ENCODE measurements at regions not wholly inside any gene's neighbourhood (a gene's known extent, or its start where the extent isn't known, plus 50 kb on each side); places are given as distances from the start of the nearest gene placed in this dataset.

DNA sequence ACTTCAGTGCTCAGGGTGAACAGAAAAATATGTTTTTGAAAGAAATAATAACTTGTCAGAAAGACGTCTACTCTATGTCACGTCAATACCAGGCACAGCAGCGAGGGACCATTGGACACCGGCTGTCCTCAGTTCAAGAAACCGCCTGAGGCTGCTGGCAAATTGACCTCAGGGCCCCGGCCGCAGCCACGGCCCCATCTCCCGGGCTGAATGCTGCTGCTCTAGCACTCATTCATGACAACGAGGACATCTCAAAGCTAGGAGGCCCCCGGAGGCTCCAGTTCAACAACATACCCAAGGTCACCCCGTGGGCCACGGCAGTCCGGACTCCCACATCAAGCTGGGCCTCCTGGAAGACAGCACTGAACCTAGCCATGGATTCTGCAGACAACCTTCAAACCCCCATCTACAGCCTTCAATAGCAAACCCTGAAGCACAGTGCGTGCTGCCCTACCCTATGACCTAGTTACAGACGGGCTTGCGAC, 204.0 kb upstream of the NSMCE3 start:
- CTCF ChIA-PET (ENCODE audit: partially characterized antibody), result no interaction called here

DNA sequence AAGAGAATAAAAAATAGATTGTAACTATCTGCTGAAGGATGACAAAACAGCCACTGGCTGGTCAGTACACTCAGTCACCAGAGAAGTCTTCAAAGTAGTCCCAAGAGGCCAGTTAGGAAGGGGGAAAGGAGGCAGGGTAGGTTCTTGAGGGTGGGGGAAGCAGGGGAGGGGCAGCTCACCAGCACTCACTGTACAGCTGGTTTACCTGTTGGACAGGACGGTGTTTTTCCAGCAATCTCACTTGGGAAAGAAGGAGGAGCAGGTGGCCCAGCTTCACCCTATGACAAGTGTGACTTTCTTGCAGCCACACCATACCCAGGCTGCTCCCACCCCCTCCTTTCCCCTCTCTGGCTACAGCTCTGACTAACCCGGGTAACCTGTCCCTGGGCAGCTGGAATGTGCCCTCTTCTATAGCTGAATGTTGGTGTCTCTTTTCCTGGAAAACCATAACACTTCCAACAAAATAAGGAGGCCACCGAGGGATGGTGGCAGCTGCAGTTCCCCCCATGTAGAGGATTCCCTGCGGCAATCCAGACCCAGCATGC, 203.4 kb upstream of the NSMCE3 start:
- ChIA-PET CTCF (ENCODE audit: partially characterized antibody) (no interaction called here), POLR2A (ENCODE audit: partially characterized antibody) (no interaction called here)
- no peaks in the 10 kb centered on the region for H3K4me1 ChIP-seq (ENCODE audit: insufficient read depth, low read length)
- no peaks in the 10 kb centered on the region for H3K9me3 ChIP-seq (ENCODE audit: control insufficient read depth in 1 of 2, low read length in 2 of 2)
- no peak overlapping the region for H3K4me3 Mint-ChIP-seq
- no peaks in the 10 kb centered on the region for H3K4me1 Mint-ChIP-seq
- no peak overlapping the region for H3K27ac ChIP-seq (ENCODE audit: low read depth, low read length)
- intact Hi-C loops (cut with micrococcal nuclease), result no loop called here
- H3K27me3 Mint-ChIP-seq, result peaks cover 0 to 1% of the 10 kb centered on the region in 2 donors
- H3K4me3 ChIP-seq (ENCODE audit: low read length in 2 of 2), result no peak overlapping the region
- no peaks in the 10 kb centered on the region for H3K27me3 ChIP-seq (ENCODE audit: insufficient read depth, low read length)
- H3K36me3 Mint-ChIP-seq, result no peaks in the 10 kb centered on the region
- H3K27ac Mint-ChIP-seq, result no peak overlapping the region
- no peaks in the 10 kb centered on the region for H3K9me3 Mint-ChIP-seq
- H3K36me3 ChIP-seq (ENCODE audit: insufficient read depth, low read length), result no peaks in the 10 kb centered on the region
- no peak for DNase-seq

More for the DNA sequence above, 204.0 kb upstream of the NSMCE3 start:
- no peak for DNase-seq
- Mint-ChIP-seq H3K27me3 (peaks cover 0 to 1% of the 10 kb centered on the region in 2 donors), H3K4me1 (no peaks in the 10 kb centered on the region), H3K36me3 (no peaks in the 10 kb centered on the region), H3K27ac (no peak overlapping the region), H3K4me3 (no peak overlapping the region), H3K9me3 (no peaks in the 10 kb centered on the region)
- no peak overlapping the region for H3K4me3 ChIP-seq (ENCODE audit: low read length in 2 of 2)
- POLR2A ChIA-PET (ENCODE audit: partially characterized antibody), result no interaction called here
- no peaks in the 10 kb centered on the region for H3K36me3 ChIP-seq (ENCODE audit: insufficient read depth, low read length)
- no peak overlapping the region for H3K27ac ChIP-seq (ENCODE audit: low read depth, low read length)
- no peaks in the 10 kb centered on the region for H3K4me1 ChIP-seq (ENCODE audit: insufficient read depth, low read length)
- intact Hi-C loops (cut with micrococcal nuclease), result no loop called here
- H3K27me3 ChIP-seq (ENCODE audit: insufficient read depth, low read length), result no peaks in the 10 kb centered on the region
- no peaks in the 10 kb centered on the region for H3K9me3 ChIP-seq (ENCODE audit: control insufficient read depth in 1 of 2, low read length in 2 of 2)

GRCh38 chr15:29471757-29472156, 202.1 kb upstream of the NSMCE3 start:
- H3K4me1 ChIP-seq (ENCODE audit: insufficient read depth, low read length), result no peaks in the 10 kb centered on the region
- no peaks in the 10 kb centered on the region for H3K27me3 ChIP-seq (ENCODE audit: insufficient read depth, low read length)
- Mint-ChIP-seq H3K4me1 (no peaks in the 10 kb centered on the region), H3K9me3 (no peaks in the 10 kb centered on the region), H3K36me3 (no peaks in the 10 kb centered on the region), H3K4me3 (no peak overlapping the region), H3K27me3 (peaks cover 0 to 1% of the 10 kb centered on the region in 2 donors), H3K27ac (no peak overlapping the region)
- no peaks in the 10 kb centered on the region for H3K36me3 ChIP-seq (ENCODE audit: insufficient read depth, low read length)
- H3K4me3 ChIP-seq (ENCODE audit: low read length in 2 of 2), result no peak overlapping the region
- H3K27ac ChIP-seq (ENCODE audit: low read depth, low read length), result no peak overlapping the region
- no peaks in the 10 kb centered on the region for H3K9me3 ChIP-seq (ENCODE audit: control insufficient read depth in 1 of 2, low read length in 2 of 2)
- ChIA-PET POLR2A (ENCODE audit: partially characterized antibody) (no interaction called here), CTCF (ENCODE audit: partially characterized antibody) (no interaction called here)
- DNase-seq, result no peak
- intact Hi-C loops (cut with micrococcal nuclease), result no loop called here

- CTCF ChIA-PET (ENCODE audit: partially characterized antibody), result no interaction called here
- Mint-ChIP-seq H3K27me3 (peaks cover 0 to 1% of the 10 kb centered on the region in 2 donors), H3K36me3 (no peaks in the 10 kb centered on the region), H3K4me1 (no peaks in the 10 kb centered on the region), H3K4me3 (no peak overlapping the region), H3K9me3 (no peaks in the 10 kb centered on the region), H3K27ac (no peak overlapping the region)
- POLR2A ChIA-PET (ENCODE audit: partially characterized antibody), result no interaction called here
- DNase-seq, result no peak
- intact Hi-C loops (cut with micrococcal nuclease), result no loop called here
- H3K27me3 ChIP-seq (ENCODE audit: insufficient read depth, low read length), result no peaks in the 10 kb centered on the region
- H3K27ac ChIP-seq (ENCODE audit: low read depth, low read length), result no peak overlapping the region
- no peak overlapping the region for H3K4me3 ChIP-seq (ENCODE audit: low read length in 2 of 2)
- H3K4me1 ChIP-seq (ENCODE audit: insufficient read depth, low read length), result no peaks in the 10 kb centered on the region
- no peaks in the 10 kb centered on the region for H3K9me3 ChIP-seq (ENCODE audit: control insufficient read depth in 1 of 2, low read length in 2 of 2)
- no peaks in the 10 kb centered on the region for H3K36me3 ChIP-seq (ENCODE audit: insufficient read depth, low read length)
These were observed 201.7 kb upstream of the NSMCE3 start for GRCh38 chr15:29471306-29471705.

DNA sequence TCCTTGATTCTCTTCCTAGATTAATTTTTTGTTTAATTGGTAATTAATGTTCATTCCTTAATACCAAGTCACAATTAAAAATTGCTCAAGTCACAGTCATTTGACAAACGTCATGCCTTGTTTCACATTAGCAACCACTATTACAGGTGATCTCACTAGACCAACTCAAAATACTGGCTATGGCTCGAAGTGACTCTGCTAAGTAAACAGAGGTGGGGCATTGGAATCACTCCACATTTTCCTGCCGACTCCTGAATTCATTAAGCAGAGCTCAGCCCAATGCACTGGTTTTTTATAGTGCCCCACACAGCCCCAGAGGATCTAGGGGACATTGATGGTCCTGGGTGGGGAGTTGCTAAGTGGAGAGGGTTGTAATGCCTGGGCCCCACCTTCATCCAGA, 201.2 kb upstream of the NSMCE3 start:
- POLR2A ChIA-PET (ENCODE audit: partially characterized antibody), result no interaction called here
- Histone ChIP-seq H3K27me3 (ENCODE audit: insufficient read depth, low read length) (no peaks in the 10 kb centered on the region), H3K27ac (ENCODE audit: low read depth, low read length) (no peak overlapping the region), H3K4me1 (ENCODE audit: insufficient read depth, low read length) (no peaks in the 10 kb centered on the region), H3K4me3 (ENCODE audit: low read length in 2 of 2) (no peak overlapping the region), H3K9me3 (ENCODE audit: control insufficient read depth in 1 of 2, low read length in 2 of 2) (no peaks in the 10 kb centered on the region), H3K36me3 (ENCODE audit: insufficient read depth, low read length) (no peaks in the 10 kb centered on the region)
- Mint-ChIP-seq H3K27me3 (peaks cover 1 to 3% of the 10 kb centered on the region in 2 donors), H3K4me1 (no peaks in the 10 kb centered on the region), H3K4me3 (no peak overlapping the region), H3K36me3 (no peaks in the 10 kb centered on the region), H3K27ac (no peak overlapping the region), H3K9me3 (peaks cover 0 to 2% (median 0%) of the 10 kb centered on the region in 8 donors)
- no peak for DNase-seq
- intact Hi-C loops (cut with micrococcal nuclease), result no loop called here
- CTCF ChIA-PET (ENCODE audit: partially characterized antibody), result no interaction called here

DNA sequence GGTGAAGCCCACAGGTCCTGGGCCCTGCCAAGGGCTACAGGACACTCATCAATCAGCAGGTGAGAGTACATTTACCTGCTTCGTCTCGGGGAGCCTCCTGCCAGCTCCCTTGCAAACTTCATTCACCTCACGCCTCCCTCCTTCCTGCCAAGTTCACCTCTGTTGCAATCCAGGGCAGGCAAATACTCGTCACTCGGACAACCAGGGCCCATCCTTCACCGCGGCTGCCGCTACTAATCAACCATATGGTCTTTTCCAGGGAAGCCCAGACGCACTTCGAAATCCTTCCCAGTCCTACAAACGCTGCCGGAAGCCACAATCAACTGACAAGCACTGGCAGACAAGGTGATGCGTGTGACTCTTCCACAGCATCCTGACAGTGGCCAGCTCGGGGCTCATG, 200.7 kb upstream of the NSMCE3 start:
- no peaks in the 10 kb centered on the region for H3K4me1 ChIP-seq (ENCODE audit: insufficient read depth, low read length)
- H3K4me1 Mint-ChIP-seq, result no peaks in the 10 kb centered on the region
- no peak for DNase-seq
- intact Hi-C loops (cut with micrococcal nuclease), result no loop called here
- H3K27me3 Mint-ChIP-seq, result peaks cover 1 to 3% of the 10 kb centered on the region in 2 donors
- no peak overlapping the region for H3K4me3 Mint-ChIP-seq
- no peaks in the 10 kb centered on the region for H3K36me3 ChIP-seq (ENCODE audit: insufficient read depth, low read length)
- H3K27me3 ChIP-seq (ENCODE audit: insufficient read depth, low read length), result no peaks in the 10 kb centered on the region
- H3K4me3 ChIP-seq (ENCODE audit: low read length in 2 of 2), result no peak overlapping the region
- H3K36me3 Mint-ChIP-seq, result no peaks in the 10 kb centered on the region
- H3K9me3 Mint-ChIP-seq, result peaks cover 0 to 2% (median 0%) of the 10 kb centered on the region in 8 donors
- H3K27ac ChIP-seq (ENCODE audit: low read depth, low read length), result no peak overlapping the region
- ChIA-PET POLR2A (ENCODE audit: partially characterized antibody) (no interaction called here), CTCF (ENCODE audit: partially characterized antibody) (no interaction called here)
- no peaks in the 10 kb centered on the region for H3K9me3 ChIP-seq (ENCODE audit: control insufficient read depth in 1 of 2, low read length in 2 of 2)
- H3K27ac Mint-ChIP-seq, result no peak overlapping the region

DNA sequence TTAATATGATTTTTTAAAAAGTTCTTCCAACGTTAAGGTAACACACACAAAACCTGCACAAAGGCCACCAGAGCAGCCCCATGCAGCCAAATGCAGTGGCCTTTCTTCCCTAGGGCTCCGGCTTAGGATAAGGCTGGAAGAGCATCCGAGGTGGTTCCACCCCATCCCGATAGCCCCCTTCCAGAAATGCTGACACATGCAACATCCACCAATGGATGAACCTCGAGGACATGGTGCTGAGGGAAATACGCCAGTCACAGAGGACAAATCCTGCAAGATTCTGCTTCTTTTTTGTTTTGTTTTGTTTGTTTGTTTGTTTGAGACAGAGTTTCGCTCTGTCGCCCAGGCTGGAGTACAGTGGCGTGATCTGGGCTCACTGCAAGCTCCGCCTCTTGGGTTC, 199.3 kb upstream of the NSMCE3 start:
- Histone ChIP-seq H3K4me3 (ENCODE audit: low read length in 2 of 2) (no peak overlapping the region), H3K36me3 (ENCODE audit: insufficient read depth, low read length) (no peaks in the 10 kb centered on the region), H3K27me3 (ENCODE audit: insufficient read depth, low read length) (no peaks in the 10 kb centered on the region), H3K27ac (ENCODE audit: low read depth, low read length) (no peak overlapping the region), H3K4me1 (ENCODE audit: insufficient read depth, low read length) (no peaks in the 10 kb centered on the region), H3K9me3 (ENCODE audit: control insufficient read depth in 1 of 2, low read length in 2 of 2) (no peaks in the 10 kb centered on the region)
- H3K36me3 Mint-ChIP-seq, result no peaks in the 10 kb centered on the region
- CTCF ChIA-PET (ENCODE audit: partially characterized antibody), result no interaction called here
- H3K4me1 Mint-ChIP-seq, result no peaks in the 10 kb centered on the region
- peaks cover 0 to 2% (median 0%) of the 10 kb centered on the region in 8 donors for H3K9me3 Mint-ChIP-seq
- POLR2A ChIA-PET (ENCODE audit: partially characterized antibody), result no interaction called here
- intact Hi-C loops (cut with micrococcal nuclease), result no loop called here
- H3K4me3 Mint-ChIP-seq, result no peak overlapping the region
- DNase-seq, result no peak
- H3K27ac Mint-ChIP-seq, result no peak overlapping the region
- H3K27me3 Mint-ChIP-seq, result peaks cover 1 to 3% of the 10 kb centered on the region in 2 donors

- Mint-ChIP-seq H3K27ac (no peak overlapping the region), H3K4me3 (no peak overlapping the region), H3K36me3 (no peaks in the 10 kb centered on the region), H3K27me3 (peaks cover 1 to 3% of the 10 kb centered on the region in 2 donors), H3K9me3 (peaks cover 0 to 2% (median 0%) of the 10 kb centered on the region in 8 donors), H3K4me1 (no peaks in the 10 kb centered on the region)
- ChIA-PET CTCF (ENCODE audit: partially characterized antibody) (no interaction called here), POLR2A (ENCODE audit: partially characterized antibody) (no interaction called here)
- intact Hi-C loops (cut with micrococcal nuclease), result no loop called here
- H3K9me3 ChIP-seq (ENCODE audit: control insufficient read depth in 1 of 2, low read length in 2 of 2), result no peaks in the 10 kb centered on the region
- H3K27me3 ChIP-seq (ENCODE audit: insufficient read depth, low read length), result no peaks in the 10 kb centered on the region
- no peak for DNase-seq
- H3K27ac ChIP-seq (ENCODE audit: low read depth, low read length), result no peak overlapping the region
- no peaks in the 10 kb centered on the region for H3K4me1 ChIP-seq (ENCODE audit: insufficient read depth, low read length)
- H3K4me3 ChIP-seq (ENCODE audit: low read length in 2 of 2), result no peak overlapping the region
- H3K36me3 ChIP-seq (ENCODE audit: insufficient read depth, low read length), result no peaks in the 10 kb centered on the region
These were observed 197.5 kb upstream of the NSMCE3 start for GRCh38 chr15:29467091-29467490.

All from CD4-positive, alpha-beta memory T cell (primary cell).